IPS-18c (cell line): ENCODE measurements at regions not wholly inside any gene's neighbourhood (a gene's known extent, or its start where the extent isn't known, plus 50 kb on each side); places are given as distances from the start of the nearest gene placed in this dataset.
"Not testable (repeated sequence)": the region's sequence is repeated elsewhere in the genome, so short reads cannot be mapped to it uniquely, and the experiment has no call there.

Experiments
- H3K4me3 ChIP-seq: 2 replicates; pipeline ENCODE4 v1.7.0; 2013; ENCODE audit warnings: low read depth, mild to moderate bottlenecking, low read length, moderate library complexity; ENCODE audit not compliant: insufficient read depth
- H3K9me3 ChIP-seq: one replicate; pipeline ENCODE4 v1.6.1; 2013; ENCODE audit warnings: mild to moderate bottlenecking, low read length, moderate library complexity; ENCODE audit not compliant: control insufficient read depth, insufficient read depth

GRCh38 chr12:89212339-89212771 is 139.9 kb downstream of the DUSP6 start:
- Histone ChIP-seq H3K9me3 (no peaks in the 10 kb centered on the region), H3K4me3 (no peak overlapping the region)

DNA sequence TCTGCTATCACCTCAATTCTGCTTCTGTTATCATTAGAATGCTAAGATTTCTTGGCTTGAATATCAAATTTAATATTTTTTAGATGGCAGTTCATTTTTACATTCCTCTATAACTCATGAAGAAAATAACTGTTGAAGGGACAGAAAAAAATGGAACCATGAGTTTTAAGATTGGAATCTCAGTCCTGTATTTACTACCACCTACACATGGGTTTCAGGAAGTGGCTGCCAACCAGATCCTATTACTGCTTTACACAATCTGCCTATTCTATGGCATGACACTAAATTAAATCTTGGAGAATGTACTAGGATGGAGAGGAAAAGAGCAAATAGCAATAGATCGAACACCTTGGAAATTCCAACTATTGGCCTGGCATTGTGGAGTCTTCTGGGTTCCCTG is 140.8 kb downstream of the DUSP6 start:
- no peaks in the 10 kb centered on the region for H3K9me3 ChIP-seq
- H3K4me3 ChIP-seq: no peak overlapping the region

- no peaks in the 10 kb centered on the region for H3K9me3 ChIP-seq
- H3K4me3 ChIP-seq: no peak overlapping the region
Measured at GRCh38 chr12:89210277-89210676, 142.0 kb downstream of the DUSP6 start.

DNA sequence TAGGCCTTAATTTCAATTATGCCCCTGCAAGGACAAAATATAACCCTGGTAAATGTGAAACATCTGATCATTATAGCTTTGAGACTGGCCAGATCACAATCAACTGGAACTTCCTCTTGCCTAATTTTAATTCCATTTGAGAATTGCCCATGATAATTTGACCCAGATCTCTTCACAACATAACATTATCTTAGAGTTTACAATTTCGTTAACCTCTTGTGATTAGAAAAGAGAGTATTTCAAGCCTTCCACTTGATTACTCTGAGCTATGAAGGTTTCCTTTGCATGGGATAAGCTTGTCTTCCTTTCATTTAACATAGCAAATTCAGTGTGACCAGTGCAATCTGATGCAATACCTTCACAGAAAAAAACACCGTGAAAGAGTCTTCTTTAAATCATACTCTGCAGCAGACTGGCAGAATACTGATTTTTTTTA is 143.6 kb downstream of the DUSP6 start:
- Histone ChIP-seq H3K4me3 (no peak overlapping the region), H3K9me3 (no peaks in the 10 kb centered on the region)

GRCh38 chr12:89206390-89206789 is 145.9 kb downstream of the DUSP6 start:
- no peaks in the 10 kb centered on the region for H3K9me3 ChIP-seq
- H3K4me3 ChIP-seq: no peak overlapping the region

GRCh38 chr12:89205517-89205916 is 146.8 kb downstream of the DUSP6 start:
- Histone ChIP-seq H3K9me3 (no peaks in the 10 kb centered on the region), H3K4me3 (no peak overlapping the region)

GRCh38 chr12:89203144-89203543 is 149.2 kb downstream of the DUSP6 start:
- no peaks in the 10 kb centered on the region for H3K9me3 ChIP-seq
- no peak overlapping the region for H3K4me3 ChIP-seq

- H3K4me3 ChIP-seq: no peak overlapping the region
- H3K9me3 ChIP-seq: no peaks in the 10 kb centered on the region
Measured at GRCh38 chr12:89200217-89200616, 152.1 kb downstream of the DUSP6 start.

DNA sequence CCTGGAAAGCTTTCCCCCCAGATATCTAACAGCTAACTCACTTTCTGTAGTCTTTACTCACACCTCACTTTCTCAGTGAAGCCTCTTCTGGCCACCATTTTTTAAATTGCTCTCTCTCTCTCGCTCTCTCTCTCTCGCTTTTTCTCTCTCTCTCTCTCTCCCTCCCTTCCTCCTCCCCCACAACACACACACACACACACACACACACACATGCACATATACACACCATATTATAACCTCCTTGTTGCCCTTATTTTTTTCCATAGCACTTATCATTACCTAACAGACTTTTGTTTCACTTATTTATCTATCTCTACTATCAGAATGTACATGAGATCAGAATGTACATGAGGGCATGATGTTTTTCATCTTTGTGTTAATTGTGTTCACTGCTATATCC is 156.8 kb downstream of the DUSP6 start:
- H3K4me3 ChIP-seq: no peak overlapping the region
- H3K9me3 ChIP-seq: no peaks in the 10 kb centered on the region

- Histone ChIP-seq H3K4me3 (no peak overlapping the region), H3K9me3 (no peaks in the 10 kb centered on the region)
Measured at GRCh38 chr12:89194683-89195082, 157.6 kb downstream of the DUSP6 start.

GRCh38 chr12:89192429-89192828 is 159.9 kb downstream of the DUSP6 start:
- H3K9me3 ChIP-seq: no peaks in the 10 kb centered on the region
- no peak overlapping the region for H3K4me3 ChIP-seq

DNA sequence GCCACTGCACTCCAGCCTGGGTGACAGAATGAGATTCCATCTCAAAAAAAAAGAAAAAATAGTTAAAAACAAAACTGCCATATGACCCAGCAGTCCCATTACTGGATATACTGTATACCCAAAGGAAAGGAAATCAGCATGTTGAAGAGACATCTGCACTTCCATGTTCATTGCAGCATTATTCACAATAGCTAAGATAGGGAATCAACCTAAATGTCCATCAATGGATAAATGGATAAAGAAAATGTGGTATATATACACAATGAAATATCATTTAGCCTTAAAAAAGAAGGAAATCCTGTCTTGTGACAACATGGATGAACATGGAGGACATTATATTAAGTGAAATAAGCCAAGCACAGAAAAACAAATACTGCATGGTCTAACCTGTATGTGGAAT is 160.7 kb downstream of the DUSP6 start:
- not testable (repeated sequence) for H3K9me3 ChIP-seq, H3K4me3 ChIP-seq

DNA sequence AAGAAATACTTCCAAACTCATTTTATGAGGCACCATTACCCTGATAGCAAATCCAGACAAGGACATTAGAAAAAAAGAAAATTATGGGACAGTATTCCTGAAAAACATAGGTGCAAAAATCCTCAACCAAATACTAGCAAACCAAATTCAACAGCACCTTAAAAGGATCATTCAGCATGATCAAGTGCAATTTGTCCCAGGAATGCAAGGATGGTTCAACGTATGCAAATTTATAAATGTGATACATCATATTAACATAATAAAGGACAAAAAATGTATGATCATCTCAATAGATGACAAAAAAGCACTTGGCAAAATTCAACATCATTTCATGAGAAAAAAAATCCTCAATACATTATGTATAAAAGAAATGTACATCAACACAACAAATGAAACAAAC is 162.9 kb downstream of the DUSP6 start:
- Histone ChIP-seq H3K9me3 (no peaks in the 10 kb centered on the region), H3K4me3 (no peak overlapping the region)

GRCh38 chr12:89187507-89187906 is 164.8 kb downstream of the DUSP6 start:
- Histone ChIP-seq H3K4me3 (no peak overlapping the region), H3K9me3 (no peaks in the 10 kb centered on the region)

DNA sequence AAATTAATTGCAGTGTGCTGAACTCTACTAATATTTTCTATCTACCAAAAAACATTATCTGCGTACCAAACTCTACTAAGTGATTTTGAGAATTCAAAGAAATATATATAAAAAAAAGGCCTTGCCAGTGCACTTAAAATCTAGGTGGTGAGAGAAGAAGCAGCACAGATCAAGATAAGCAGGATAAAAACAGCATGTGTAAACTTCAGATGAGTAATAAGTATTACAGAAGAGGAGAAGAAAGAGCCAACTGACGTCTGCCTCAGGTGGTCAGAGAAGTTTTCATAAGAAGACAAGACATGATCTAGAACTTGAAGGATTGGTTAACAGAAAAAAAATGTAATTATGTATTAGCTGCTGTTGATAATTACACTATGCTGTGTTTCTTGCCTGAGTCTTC is 166.4 kb downstream of the DUSP6 start:
- Histone ChIP-seq H3K9me3 (no peaks in the 10 kb centered on the region), H3K4me3 (no peak overlapping the region)

- no peak overlapping the region for H3K4me3 ChIP-seq
- H3K9me3 ChIP-seq: no peaks in the 10 kb centered on the region
Measured at GRCh38 chr12:89185181-89185580, 167.1 kb downstream of the DUSP6 start.

- H3K4me3 ChIP-seq: no peak overlapping the region
- H3K9me3 ChIP-seq: no peaks in the 10 kb centered on the region
Measured at GRCh38 chr12:89183985-89184435, 168.3 kb downstream of the DUSP6 start.

- no peaks in the 10 kb centered on the region for H3K9me3 ChIP-seq
- no peak overlapping the region for H3K4me3 ChIP-seq
Measured at GRCh38 chr12:89181271-89181920, 170.9 kb downstream of the DUSP6 start.

- Histone ChIP-seq H3K9me3 (no peaks in the 10 kb centered on the region), H3K4me3 (no peak overlapping the region)
Measured at GRCh38 chr12:89180496-89180895, 171.8 kb downstream of the DUSP6 start.
